ENCODE measurements at regions not wholly inside any gene's neighbourhood (a gene's known extent, or its start where the extent isn't known, plus 50 kb on each side); places are given as distances from the start of the nearest gene placed in this dataset.

DNA sequence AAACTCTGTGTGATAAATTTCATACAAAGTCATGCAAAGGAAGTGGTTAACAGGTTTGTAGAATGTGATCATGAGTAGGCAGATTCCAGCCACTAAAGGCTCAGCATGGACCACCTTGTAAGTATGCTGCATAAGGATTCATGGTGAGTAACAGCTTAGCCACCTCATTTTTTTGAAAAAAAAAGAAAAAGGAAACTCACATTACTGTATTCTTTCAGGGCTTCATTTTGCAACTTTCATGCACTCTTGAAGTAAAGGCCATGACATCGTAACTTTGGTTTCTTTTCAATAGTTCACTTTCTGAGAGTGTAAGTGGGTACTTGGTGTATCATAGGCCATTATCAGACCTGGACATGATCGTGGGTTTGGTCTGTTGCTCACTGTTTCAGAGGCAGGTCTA, 175.1 kb downstream of the PCSK1 start:
- TF ChIP-seq, protein P1, sequence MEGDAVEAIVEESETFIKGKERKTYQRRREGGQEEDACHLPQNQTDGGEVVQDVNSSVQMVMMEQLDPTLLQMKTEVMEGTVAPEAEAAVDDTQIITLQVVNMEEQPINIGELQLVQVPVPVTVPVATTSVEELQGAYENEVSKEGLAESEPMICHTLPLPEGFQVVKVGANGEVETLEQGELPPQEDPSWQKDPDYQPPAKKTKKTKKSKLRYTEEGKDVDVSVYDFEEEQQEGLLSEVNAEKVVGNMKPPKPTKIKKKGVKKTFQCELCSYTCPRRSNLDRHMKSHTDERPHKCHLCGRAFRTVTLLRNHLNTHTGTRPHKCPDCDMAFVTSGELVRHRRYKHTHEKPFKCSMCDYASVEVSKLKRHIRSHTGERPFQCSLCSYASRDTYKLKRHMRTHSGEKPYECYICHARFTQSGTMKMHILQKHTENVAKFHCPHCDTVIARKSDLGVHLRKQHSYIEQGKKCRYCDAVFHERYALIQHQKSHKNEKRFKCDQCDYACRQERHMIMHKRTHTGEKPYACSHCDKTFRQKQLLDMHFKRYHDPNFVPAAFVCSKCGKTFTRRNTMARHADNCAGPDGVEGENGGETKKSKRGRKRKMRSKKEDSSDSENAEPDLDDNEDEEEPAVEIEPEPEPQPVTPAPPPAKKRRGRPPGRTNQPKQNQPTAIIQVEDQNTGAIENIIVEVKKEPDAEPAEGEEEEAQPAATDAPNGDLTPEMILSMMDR (IDR thresholded peaks at IDR 0.05), result no peak
- TF ChIP-seq POLR2A (IDR thresholded peaks at IDR 0.05), result no peak

Data from stomach (tissue), 4 donors.